ACC112 (cell line): ENCODE measurements at regions not wholly inside any gene's neighbourhood (a gene's known extent, or its start where the extent isn't known, plus 50 kb on each side); places are given as distances from the start of the nearest gene placed in this dataset.

ENCODE experiments used
- H2AFZ ChIP-seq: fragments of 200-600 bp; sonication (generic); one replicate; pipeline ENCODE4 v1.6.0; 2017; ENCODE audit warnings: antibody characterized with exemption, low read length; ENCODE audit not compliant: unreplicated experiment
- H3K27ac ChIP-seq: fragments of 200-600 bp; sonication (generic); 2 replicates; pipeline ENCODE4 v1.5.1; 2014; ENCODE audit warnings: low read depth, mild to moderate bottlenecking, antibody characterized with exemption, low read length, moderate library complexity
- H3K27me3 ChIP-seq: fragments of 200-600 bp; sonication (generic); 2 replicates; pipeline ENCODE4 v1.6.1; 2014; ENCODE audit warnings: mild to moderate bottlenecking, antibody characterized with exemption, low read length, moderate library complexity, mixed read lengths; ENCODE audit not compliant: insufficient read depth
- H3K36me3 ChIP-seq: fragments of 200-600 bp; sonication (generic); 2 replicates; pipeline ENCODE4 v1.6.1; 2016; ENCODE audit warnings: mild to moderate bottlenecking, antibody characterized with exemption, low read length, moderate library complexity, mixed read lengths; ENCODE audit not compliant: insufficient read depth
- H3K4me1 ChIP-seq: fragments of 200-600 bp; sonication (generic); one replicate; pipeline ENCODE4 v1.6.1; 2016; ENCODE audit warnings: low read length, mixed read lengths; ENCODE audit not compliant: insufficient read depth, unreplicated experiment, control insufficient read depth
- H3K4me3 ChIP-seq: fragments of 200-600 bp; sonication (generic); 2 replicates; pipeline ENCODE4 v1.5.1; 2014; ENCODE audit warnings: mild to moderate bottlenecking, low read depth, low read length
- H3K79me2 ChIP-seq: fragments of 200-600 bp; sonication (generic); one replicate; pipeline ENCODE4 v1.6.0; 2016; ENCODE audit warnings: low read length; ENCODE audit not compliant: control insufficient read depth, unreplicated experiment, insufficient read depth

- Histone ChIP-seq H3K27me3 (peaks cover 11% of the 10 kb centered on the region; the same call in 1 of the 2 replicates), H3K27ac (no peak overlapping the region), H2AFZ (no peak overlapping the region), H3K4me3 (no peak overlapping the region), H3K4me1 (no peaks in the 10 kb centered on the region), H3K36me3 (no peaks in the 10 kb centered on the region), H3K79me2 (no peaks in the 10 kb centered on the region)
These were observed 217.7 kb downstream of the FOXA2 start for GRCh38 chr20:22366631-22367030.

GRCh38 chr20:22354647-22355046 is 229.7 kb downstream of the FOXA2 start:
- H3K36me3 ChIP-seq = no peaks in the 10 kb centered on the region
- H3K79me2 ChIP-seq = no peaks in the 10 kb centered on the region

GRCh38 chr20:22353586-22353985 is 230.8 kb downstream of the FOXA2 start:
- no peaks in the 10 kb centered on the region for H3K79me2 ChIP-seq
- peaks cover 17% of the 10 kb centered on the region; the same call in 1 of the 2 replicates for H3K27me3 ChIP-seq
- no peak overlapping the region for H3K27ac ChIP-seq
- no peaks in the 10 kb centered on the region for H3K36me3 ChIP-seq
- H3K4me1 ChIP-seq = no peaks in the 10 kb centered on the region
- H3K4me3 ChIP-seq = no peak overlapping the region
- no peak overlapping the region for H2AFZ ChIP-seq

More at GRCh38 chr20:22354647-22355046, 229.7 kb downstream of the FOXA2 start:
- no peak overlapping the region for H2AFZ ChIP-seq
- peaks cover 14% of the 10 kb centered on the region; the same call in 1 of the 2 replicates for H3K27me3 ChIP-seq
- no peaks in the 10 kb centered on the region for H3K4me1 ChIP-seq
- H3K27ac ChIP-seq = no peak overlapping the region
- H3K4me3 ChIP-seq = no peak overlapping the region

GRCh38 chr20:22352019-22352418 is 232.4 kb downstream of the FOXA2 start:
- H3K36me3 ChIP-seq = no peaks in the 10 kb centered on the region
- H3K4me3 ChIP-seq = no peak overlapping the region
- H3K27me3 ChIP-seq = peaks cover 17% of the 10 kb centered on the region; the same call in 1 of the 2 replicates
- H2AFZ ChIP-seq = no peak overlapping the region
- H3K27ac ChIP-seq = no peak overlapping the region
- H3K4me1 ChIP-seq = no peaks in the 10 kb centered on the region
- H3K79me2 ChIP-seq = no peaks in the 10 kb centered on the region

- peaks cover 15% of the 10 kb centered on the region; the same call in 1 of the 2 replicates for H3K27me3 ChIP-seq
- H2AFZ ChIP-seq = no peak overlapping the region
- H3K27ac ChIP-seq = no peak overlapping the region
- no peaks in the 10 kb centered on the region for H3K4me1 ChIP-seq
- H3K4me3 ChIP-seq = no peak overlapping the region
- no peaks in the 10 kb centered on the region for H3K79me2 ChIP-seq
- no peaks in the 10 kb centered on the region for H3K36me3 ChIP-seq
These were observed 233.7 kb downstream of the FOXA2 start for GRCh38 chr20:22350624-22351023.

GRCh38 chr20:22348010-22348409 is 236.4 kb downstream of the FOXA2 start:
- Histone ChIP-seq H3K27me3 (peaks cover 13% of the 10 kb centered on the region; the same call in 1 of the 2 replicates), H3K79me2 (no peaks in the 10 kb centered on the region), H3K27ac (no peak overlapping the region), H3K4me3 (no peak overlapping the region), H3K36me3 (no peaks in the 10 kb centered on the region), H2AFZ (no peak overlapping the region), H3K4me1 (no peaks in the 10 kb centered on the region)

GRCh38 chr20:22346716-22347115 is 237.7 kb downstream of the FOXA2 start:
- H3K36me3 ChIP-seq = no peaks in the 10 kb centered on the region
- H2AFZ ChIP-seq = no peak overlapping the region
- H3K4me3 ChIP-seq = no peak overlapping the region
- no peak overlapping the region for H3K27ac ChIP-seq
- H3K27me3 ChIP-seq = peaks cover 13% of the 10 kb centered on the region; the same call in 1 of the 2 replicates
- no peaks in the 10 kb centered on the region for H3K79me2 ChIP-seq
- H3K4me1 ChIP-seq = no peaks in the 10 kb centered on the region

- peaks cover 7% of the 10 kb centered on the region; the same call in 1 of the 2 replicates for H3K27me3 ChIP-seq
- no peak overlapping the region for H3K27ac ChIP-seq
- H2AFZ ChIP-seq = no peak overlapping the region
- H3K36me3 ChIP-seq = no peaks in the 10 kb centered on the region
- H3K4me1 ChIP-seq = no peaks in the 10 kb centered on the region
- no peaks in the 10 kb centered on the region for H3K79me2 ChIP-seq
- H3K4me3 ChIP-seq = no peak overlapping the region
These were observed 240.8 kb downstream of the FOXA2 start for GRCh38 chr20:22343612-22344011.

- H2AFZ ChIP-seq = no peak overlapping the region
- no peaks in the 10 kb centered on the region for H3K4me1 ChIP-seq
- no peaks in the 10 kb centered on the region for H3K79me2 ChIP-seq
- no peaks in the 10 kb centered on the region for H3K36me3 ChIP-seq
- peaks cover 13% of the 10 kb centered on the region for H3K27me3 ChIP-seq
- no peak overlapping the region for H3K4me3 ChIP-seq
- H3K27ac ChIP-seq = no peak overlapping the region
These were observed 242.0 kb downstream of the FOXA2 start for GRCh38 chr20:22342410-22342809.

- Histone ChIP-seq H3K4me3 (no peak overlapping the region), H3K79me2 (no peaks in the 10 kb centered on the region), H3K27ac (no peak overlapping the region), H3K27me3 (peaks cover 13% of the 10 kb centered on the region), H2AFZ (no peak overlapping the region), H3K4me1 (no peaks in the 10 kb centered on the region), H3K36me3 (no peaks in the 10 kb centered on the region)
These were observed 242.9 kb downstream of the FOXA2 start for GRCh38 chr20:22341508-22341907.

GRCh38 chr20:22339946-22340345 is 244.4 kb downstream of the FOXA2 start:
- H2AFZ ChIP-seq = no peak overlapping the region
- H3K4me1 ChIP-seq = no peaks in the 10 kb centered on the region
- no peak overlapping the region for H3K4me3 ChIP-seq
- no peaks in the 10 kb centered on the region for H3K36me3 ChIP-seq
- H3K27me3 ChIP-seq = peaks cover 13% of the 10 kb centered on the region
- H3K79me2 ChIP-seq = no peaks in the 10 kb centered on the region
- H3K27ac ChIP-seq = no peak overlapping the region
